DND-41 (cell line): ENCODE measurements at regions not wholly inside any gene's neighbourhood (a gene's known extent, or its start where the extent isn't known, plus 50 kb on each side); places are given as distances from the start of the nearest gene placed in this dataset.

ENCODE experiments used
- EZH2 ChIP-seq: IDR thresholded peaks from 3 replicates; pipeline ENCODE4 v1.6.1; 2012; ENCODE audit warnings: borderline replicate concordance, low read depth, mild to moderate bottlenecking, moderate library complexity, low read length, inconsistent platforms; ENCODE audit not compliant: severe bottlenecking
- TF ChIP-seq, protein P1 (sequence below): IDR thresholded peaks from 2 replicates; pipeline ENCODE4 v1.5.1; 2012; ENCODE audit warnings: borderline replicate concordance, low read length, moderate library complexity, mild to moderate bottlenecking; ENCODE audit not compliant: poor library complexity, severe bottlenecking; ENCODE audit errors: extremely low read depth

DNA sequence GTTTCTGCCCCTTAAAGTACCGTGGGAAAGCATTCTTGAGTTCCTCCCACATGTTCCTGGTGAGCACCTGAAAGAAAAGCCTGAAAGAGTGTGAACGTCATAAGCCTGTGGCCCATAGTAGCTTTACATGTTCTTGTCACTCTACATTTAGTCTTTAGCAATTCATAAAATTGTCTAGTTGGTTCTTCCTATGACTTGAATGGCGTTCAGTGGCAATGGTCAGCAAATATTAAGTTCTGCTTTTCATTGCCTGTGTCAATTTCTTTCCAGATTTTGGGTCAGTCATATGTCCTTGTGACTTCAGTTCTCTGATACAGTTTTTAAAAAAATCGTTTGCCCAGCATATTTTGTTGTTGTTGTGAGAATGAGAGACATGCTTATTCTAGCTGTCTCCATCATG lies 650.0 kb upstream of the BOD1L1 start:
- TF ChIP-seq, protein P1, sequence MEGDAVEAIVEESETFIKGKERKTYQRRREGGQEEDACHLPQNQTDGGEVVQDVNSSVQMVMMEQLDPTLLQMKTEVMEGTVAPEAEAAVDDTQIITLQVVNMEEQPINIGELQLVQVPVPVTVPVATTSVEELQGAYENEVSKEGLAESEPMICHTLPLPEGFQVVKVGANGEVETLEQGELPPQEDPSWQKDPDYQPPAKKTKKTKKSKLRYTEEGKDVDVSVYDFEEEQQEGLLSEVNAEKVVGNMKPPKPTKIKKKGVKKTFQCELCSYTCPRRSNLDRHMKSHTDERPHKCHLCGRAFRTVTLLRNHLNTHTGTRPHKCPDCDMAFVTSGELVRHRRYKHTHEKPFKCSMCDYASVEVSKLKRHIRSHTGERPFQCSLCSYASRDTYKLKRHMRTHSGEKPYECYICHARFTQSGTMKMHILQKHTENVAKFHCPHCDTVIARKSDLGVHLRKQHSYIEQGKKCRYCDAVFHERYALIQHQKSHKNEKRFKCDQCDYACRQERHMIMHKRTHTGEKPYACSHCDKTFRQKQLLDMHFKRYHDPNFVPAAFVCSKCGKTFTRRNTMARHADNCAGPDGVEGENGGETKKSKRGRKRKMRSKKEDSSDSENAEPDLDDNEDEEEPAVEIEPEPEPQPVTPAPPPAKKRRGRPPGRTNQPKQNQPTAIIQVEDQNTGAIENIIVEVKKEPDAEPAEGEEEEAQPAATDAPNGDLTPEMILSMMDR: no peak
- TF ChIP-seq EZH2: no peak
